Medulla oblongata (tissue), 1 donor: ENCODE measurements at regions not wholly inside any gene's neighbourhood (a gene's known extent, or its start where the extent isn't known, plus 50 kb on each side); places are given as distances from the start of the nearest gene placed in this dataset.
"Not testable (repeated sequence)": the region's sequence is repeated elsewhere in the genome, so short reads cannot be mapped to it uniquely, and the experiment has no call there.

Experiments used
- DNase-seq: peaks from one replicate; pipeline ENCODE4 v3.0.0-alpha.2; 2015; ENCODE audit errors: extremely low spot score

DNA sequence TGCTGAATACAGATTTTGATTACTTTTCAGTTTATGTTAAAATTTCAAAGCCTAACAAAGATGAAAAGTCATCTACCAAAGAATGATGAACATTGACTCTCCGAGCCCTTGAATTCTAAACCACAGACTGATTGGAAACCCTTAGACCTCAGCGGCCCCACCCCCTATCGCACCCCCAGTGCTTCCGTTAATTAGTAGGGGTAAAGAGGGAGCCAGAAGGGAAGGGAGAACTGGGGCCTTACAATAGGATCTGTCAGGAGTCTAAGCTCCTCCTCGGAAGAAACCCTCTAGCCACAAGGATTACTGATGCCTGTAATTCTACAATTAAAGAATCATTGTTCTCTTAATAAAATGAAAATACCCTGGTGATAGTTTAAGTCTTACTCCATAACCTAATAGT lies 79.7 kb upstream of the JARID2 start:
- DNase-seq = no peak

DNA sequence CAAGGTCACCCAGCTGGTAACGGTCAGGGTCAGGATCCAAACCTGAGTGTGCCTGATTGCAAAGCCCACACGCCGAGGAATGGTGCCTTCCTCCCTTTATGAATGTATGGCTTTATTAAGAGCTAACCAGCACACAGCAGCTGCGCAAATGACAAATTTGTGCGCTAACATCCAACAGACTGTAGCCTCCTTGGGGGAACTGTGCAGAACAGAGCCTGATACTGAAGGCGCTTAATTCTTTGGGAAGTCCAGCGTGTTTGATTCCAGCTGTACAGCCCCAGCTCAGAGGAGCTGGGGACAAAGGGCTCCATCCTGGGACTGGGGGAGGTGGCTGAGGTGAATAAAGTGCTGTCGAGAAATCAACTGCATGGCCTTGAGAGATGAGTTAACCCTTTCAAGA lies 75.7 kb upstream of the JARID2 start:
- DNase-seq = no peak

DNA sequence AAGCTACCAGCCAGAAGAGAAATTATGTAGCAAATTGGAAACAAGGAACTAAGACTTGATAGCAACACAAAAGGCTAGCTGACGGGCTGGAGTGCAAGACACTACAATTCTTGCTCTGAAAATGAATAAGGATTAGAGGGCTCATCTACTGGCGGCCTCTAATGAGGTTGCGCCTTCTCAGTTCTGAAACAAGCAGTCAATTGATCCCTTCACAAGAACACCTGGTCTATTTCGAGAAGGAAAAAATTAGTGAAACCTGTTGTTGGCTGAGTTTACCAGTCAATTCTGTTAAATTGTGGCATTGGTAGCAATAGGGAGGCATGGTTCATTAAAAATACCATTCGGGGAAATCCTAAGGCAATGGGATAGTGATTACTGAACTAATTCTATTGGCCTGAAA lies 74.8 kb upstream of the JARID2 start:
- DNase-seq = no peak

DNA sequence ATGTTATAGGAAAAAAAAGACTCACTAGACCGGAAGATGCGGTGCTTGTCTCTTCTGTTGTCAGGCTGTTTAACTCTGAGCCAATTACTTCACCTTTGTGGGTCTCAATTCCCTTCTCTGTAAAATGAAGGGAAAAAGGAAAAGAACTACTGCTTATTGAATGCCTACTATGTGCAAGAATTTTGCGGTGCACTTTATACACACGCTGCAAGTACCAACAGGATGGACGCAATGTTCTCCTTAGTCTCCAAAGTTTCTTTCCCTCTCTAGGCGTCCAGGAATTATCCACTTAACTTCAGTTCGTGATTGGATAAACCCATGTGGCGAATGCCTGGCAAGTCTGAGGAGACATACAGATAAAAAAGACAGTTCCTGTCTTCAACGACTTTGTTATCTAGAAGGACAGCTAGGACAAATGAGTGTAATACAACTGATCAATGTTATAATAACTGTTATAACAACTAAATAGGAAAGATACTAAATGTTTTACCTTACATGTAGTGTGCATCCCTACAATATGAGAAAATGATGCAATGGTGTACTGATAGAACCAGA lies 69.0 kb upstream of the JARID2 start:
- DNase-seq = no peak

DNA sequence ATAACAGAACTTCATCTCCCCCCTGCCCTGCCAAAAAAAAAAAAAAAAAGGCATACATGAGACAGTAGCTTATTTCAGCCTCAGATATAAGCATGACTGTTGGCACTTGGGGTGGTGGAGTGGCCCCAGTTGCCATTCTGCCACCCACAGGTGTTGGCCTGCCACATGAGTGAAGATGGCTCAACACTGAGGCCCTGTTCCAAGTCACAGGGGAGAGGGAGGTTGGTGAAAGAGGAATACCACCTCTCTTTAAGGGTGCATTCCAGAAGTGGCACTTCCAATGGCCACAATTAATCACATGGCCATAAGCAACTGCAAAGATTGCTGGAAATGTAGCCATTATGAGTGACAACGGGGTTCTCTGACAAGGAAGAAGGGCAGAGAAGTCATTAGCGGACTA lies 61.9 kb upstream of the JARID2 start:
- DNase-seq = no peak

DNA sequence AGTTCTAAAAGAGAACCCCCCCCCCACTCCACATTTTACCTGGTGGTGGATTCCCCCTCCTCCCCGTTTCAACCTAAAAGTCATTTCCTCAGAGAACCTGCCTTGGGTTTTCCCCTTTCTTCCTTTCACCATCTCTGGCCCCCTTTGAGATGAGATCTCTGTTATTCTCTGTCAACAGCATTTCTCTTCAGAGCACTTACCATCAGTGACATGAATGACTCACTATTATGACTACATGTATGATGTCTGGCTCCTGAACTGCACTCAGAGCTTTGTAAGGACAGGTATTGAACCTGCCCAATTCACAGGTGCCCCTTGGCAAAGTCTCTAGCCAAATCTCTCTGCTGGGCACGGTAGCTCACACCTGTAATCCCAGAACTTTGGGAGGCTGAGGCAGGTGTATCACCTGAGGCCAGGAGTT lies 61.4 kb upstream of the JARID2 start:
- DNase-seq = no peak

DNA sequence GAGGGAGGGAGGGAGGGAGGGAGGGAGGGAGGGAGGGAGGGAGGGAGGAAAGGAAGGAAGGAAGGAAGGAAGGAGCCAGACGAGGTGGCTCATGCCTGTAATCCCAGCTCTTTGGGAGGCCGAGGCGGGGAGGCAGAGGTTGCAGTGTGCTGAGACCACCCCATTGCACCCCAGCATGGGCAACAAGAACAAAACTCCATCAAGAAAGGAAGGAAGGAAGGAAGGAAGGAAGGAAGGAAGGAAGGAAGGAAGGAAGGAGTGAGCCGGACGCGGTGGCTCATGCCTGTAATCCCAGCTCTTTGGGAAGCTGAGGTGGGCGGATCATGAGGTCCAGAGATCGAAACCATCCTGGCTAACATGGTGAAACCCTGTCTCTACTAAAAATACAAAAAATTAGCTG lies 60.8 kb upstream of the JARID2 start:
- not testable (repeated sequence) for DNase-seq

DNA sequence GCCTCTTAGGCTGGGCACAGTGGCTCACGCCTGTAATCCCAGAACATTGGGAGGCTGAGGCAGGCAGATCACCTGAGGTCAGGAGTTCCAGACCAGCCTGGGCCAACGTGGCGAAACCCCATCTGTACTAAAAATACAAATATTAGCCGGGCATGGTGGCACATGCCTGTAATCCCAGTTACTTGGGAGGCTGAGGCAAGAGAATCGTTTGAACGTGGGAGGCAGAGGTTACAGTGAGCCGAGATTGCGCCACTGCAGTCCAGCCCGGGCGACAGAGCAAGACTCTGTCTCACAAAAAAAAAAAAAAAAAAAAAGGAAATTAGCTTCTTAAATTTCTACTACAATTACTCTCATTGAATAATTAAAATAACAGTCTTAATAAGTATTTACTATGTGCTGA lies 52.4 kb upstream of the JARID2 start:
- not testable (repeated sequence) for DNase-seq

DNA sequence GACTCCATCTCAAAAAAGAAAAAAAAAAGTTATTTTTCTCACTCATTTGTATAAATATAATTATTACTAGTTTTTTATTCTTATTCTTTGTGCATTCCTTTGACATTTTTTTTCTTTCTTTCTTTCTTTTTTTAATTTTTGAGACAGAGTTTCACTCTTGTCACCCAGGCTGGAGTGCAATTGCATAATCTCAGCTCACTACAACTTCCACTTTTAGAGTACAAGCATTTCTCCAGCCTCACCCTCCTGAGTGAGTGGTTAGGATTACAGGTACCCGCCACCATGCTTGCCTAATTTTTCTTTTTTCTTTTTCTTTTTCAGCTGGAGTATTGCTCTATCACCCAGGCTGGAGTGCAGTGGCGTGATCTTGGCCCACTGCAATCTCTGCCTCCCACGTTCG lies 51.4 kb upstream of the JARID2 start:
- DNase-seq = no peak
